Fibroblast of pulmonary artery (primary cell): ENCODE measurements at regions not wholly inside any gene's neighbourhood (a gene's known extent, or its start where the extent isn't known, plus 50 kb on each side); places are given as distances from the start of the nearest gene placed in this dataset.

Source experiments
- DNase-seq: peaks from one replicate; pipeline ENCODE4 v3.0.0-alpha.2; 2010; ENCODE audit warnings: low read depth
- H3K4me3 ChIP-seq: replicated peaks from 2 replicates; pipeline ENCODE4 v1.5.1; 2011; ENCODE audit warnings: low read depth, mild to moderate bottlenecking, control low read depth, low read length, moderate library complexity
- CTCF ChIP-seq: IDR thresholded peaks from 2 replicates; pipeline ENCODE4 v1.5.1; 2011; ENCODE audit warnings: mild to moderate bottlenecking, control low read depth, low read length, inconsistent platforms; ENCODE audit errors: missing control alignments

DNA sequence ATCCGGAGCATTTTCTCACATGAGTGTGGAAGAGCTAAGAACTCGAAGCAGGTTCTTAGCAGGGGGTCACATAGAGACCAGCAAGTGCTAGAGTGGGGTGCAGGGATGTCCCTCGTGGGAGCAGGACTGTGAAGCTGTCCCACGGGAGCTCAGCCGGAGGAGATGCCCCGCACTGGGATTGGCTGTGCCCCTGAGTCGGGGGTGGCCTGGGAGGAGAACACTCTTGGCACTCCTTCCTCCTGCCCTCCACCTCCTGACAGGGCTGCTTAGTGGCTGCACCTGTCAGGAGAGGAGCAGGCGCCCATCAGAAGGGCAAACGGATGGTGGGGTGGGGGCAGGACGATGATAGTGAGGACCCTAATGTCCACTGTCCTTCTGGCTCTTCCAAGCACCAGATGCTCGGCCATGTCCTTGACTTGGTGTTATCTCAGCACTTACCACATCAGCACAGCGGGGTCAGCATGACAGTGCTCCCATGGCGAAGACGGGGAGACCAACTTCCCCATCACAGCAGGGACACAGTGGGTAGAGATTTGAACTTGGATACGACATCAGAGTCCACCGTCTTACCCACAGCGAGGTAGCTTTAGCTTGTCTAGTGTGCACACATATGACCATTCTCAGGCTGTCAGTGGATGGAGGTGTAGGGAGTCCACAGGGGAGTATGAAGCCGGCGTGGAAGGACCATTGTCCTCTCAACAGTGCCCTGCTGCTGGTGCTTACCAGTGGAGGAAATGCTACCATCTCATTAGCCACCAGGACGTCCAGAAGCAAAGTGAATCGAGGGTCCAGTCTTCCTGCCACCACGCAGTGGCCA, 142.5 kb upstream of the SHH start:
- DNase-seq = no peak
- TF ChIP-seq CTCF = no peak

DNA sequence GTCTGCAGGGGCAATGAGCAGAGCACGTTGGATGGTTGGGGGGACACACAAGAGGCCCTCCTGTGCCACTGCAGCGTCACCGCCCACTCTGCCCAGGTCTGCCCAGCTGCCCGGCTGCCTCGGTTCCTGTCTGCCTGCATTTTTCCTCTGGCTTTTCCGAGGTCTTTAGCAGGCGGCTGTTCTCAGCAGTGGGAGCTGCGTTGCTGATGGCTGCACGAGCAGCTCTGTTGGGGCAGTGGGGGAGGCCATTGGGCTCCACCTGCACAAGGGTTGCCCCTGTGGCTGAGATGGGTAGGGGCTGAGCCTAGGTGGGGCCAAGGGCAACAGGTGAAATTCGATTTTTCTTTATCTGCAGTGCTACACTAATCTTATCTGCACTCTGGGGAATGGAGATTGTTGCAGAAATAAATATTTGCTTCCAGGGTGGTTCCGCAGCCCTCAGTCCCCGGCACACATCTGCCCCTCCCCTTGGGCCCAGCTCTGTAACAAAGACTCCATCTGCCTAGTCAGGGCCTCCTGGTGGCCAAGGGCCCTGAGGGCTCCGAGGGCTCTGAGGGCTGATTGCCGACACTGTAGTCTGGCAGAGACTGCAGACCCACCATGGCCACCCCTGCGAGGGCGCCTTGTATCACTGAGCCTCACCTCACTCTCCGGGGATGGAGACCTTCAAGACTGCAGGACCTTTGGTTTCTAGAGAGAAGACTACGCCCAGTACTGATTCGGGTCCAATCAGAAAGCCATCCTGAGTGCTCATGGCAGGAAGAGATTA, 141.7 kb upstream of the SHH start:
- no peak for DNase-seq
- TF ChIP-seq CTCF = no peak
- H3K4me3 ChIP-seq = no peak overlapping the region

More for the DNA sequence above, 142.5 kb upstream of the SHH start:
- H3K4me3 ChIP-seq = no peak overlapping the region

GRCh38 chr7:155953501-155953778, 141.2 kb upstream of the SHH start:
- no peak for DNase-seq
- no peak for TF ChIP-seq CTCF
- H3K4me3 ChIP-seq = no peak overlapping the region

DNA sequence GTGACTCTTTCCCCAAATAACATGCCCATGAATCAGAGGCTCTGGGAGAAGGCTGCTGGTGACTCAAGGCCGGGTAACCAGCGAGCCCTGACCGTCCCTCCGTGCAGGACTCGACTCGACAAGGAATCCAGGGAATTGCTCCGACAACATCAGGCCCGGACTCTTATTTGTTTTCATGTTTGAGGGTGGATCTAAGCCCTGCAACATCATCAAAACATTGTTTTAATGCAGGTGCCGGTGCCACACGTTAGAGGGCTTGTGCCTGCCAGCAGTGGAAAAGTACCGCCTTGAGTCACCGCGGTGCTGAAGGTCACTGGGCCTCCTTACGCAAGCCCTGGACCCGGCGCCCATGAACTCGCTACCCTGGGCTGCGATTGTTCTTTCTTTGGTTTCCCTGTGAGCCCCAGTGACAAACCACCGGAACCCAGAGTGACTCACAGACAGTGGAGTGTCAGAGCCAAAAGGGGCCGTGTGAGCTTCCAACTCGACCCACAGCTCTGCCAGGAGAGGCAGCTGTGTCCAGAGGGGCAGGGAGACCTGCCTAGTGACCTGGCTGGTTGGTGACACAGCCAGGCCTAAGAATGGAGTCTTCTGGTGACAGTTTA, 139.4 kb upstream of the SHH start:
- H3K4me3 ChIP-seq = no peak overlapping the region
- peak; percentile 72 for DNase-seq
- no peak for TF ChIP-seq CTCF

DNA sequence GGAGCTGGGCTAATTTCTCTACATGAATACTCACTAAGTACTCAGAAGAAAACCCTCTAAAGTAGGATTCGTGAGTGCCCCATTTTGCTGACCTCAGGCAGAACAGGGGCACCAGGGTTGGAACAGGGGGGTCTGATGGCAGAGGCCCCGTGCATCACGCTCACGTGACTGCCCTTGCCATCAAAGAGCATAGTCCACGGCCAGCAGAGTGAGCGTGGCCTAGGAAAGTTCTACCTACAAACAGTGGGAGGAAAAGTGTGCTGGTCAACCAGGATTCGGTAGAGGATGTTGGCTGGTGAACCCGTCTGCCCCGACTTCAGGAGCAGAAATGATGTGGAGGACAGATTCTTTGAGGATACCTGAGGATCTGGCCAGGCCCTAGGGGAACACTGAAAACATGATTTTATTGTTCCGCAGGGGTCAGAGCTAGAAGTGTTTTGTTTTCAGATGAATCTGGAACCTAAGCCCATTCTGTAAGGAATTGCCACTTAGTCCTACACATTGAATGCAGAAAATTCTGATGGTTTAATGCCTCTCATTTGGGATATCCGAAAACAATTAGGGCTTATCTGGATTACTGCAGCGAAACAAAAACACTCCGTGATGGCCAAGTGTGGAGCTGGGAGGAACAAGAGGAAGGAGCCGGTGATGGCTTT, 138.8 kb upstream of the SHH start:
- peak; percentile 2 for DNase-seq
- H3K4me3 ChIP-seq = no peak overlapping the region
- no peak for TF ChIP-seq CTCF

DNA sequence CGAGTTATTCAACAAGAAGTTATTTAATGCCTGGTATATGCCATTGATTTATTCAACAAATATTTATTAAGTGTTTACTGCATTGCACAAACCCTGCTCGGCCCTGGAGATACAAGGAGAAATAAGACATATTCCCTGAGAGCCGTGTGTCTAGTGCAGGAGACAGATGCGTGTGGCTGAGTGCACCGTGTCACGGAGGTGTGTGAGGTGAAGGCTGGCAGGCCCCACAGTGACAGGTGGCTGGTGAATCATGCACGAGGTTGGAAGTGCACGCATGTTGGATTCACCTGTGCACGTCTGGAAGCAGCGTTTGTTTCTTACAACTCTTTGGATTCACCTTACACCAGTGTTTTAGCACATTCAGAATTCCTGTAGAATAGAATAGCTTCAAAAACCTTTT, 136.6 kb upstream of the SHH start:
- TF ChIP-seq CTCF = no peak
- no peak for DNase-seq
- H3K4me3 ChIP-seq = no peak overlapping the region
